NCI-H1436 (cell line): ENCODE measurements at regions not wholly inside any gene's neighbourhood (a gene's known extent, or its start where the extent isn't known, plus 50 kb on each side); places are given as distances from the start of the nearest gene placed in this dataset.
"Not testable (repeated sequence)": the region's sequence is repeated elsewhere in the genome, so short reads cannot be mapped to it uniquely, and the experiment has no call there.

Experiments
- DNase-seq: peaks from one replicate; lab custom pipeline; 2025; lab: John Stamatoyannopoulos, UW

DNA sequence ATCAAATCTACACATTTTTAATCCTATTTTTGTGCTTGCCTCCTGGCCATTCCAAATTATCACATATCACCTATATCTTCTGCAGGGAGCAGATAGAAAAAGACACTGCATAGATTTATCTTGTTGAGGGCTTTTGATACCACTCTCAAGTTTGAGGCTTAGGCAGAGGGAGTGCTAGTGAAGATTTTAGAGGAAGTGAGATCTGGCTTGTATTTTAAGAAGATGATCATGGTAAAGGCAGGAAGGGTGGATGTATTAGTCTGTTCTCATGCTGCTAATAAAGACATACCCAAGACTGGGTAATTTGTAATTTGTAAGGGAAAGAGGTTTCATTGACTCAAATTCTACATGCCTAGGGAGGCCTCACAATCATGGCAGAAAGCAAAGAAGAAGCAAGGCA, 220.9 kb upstream of the TUT7 start:
- DNase-seq, result no peak

DNA sequence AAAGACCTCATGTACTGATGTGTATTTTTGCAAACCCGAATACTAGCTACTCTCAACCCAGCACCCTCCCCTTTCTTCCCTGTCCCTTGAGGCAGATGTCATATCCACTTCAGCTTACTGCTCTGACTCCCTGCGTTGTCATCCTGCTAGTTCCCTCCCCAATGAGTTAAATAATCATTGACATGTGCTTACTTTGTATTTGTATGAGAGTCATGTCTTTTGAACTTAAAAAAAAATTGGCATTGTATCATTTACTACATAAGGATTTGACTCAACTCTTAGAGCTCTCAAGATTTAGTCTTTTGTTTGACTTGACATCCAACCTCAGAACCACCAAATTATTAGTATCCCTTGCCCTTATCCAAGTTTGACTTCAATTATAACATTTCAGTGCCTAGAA, 219.7 kb upstream of the TUT7 start:
- DNase-seq, result no peak

DNA sequence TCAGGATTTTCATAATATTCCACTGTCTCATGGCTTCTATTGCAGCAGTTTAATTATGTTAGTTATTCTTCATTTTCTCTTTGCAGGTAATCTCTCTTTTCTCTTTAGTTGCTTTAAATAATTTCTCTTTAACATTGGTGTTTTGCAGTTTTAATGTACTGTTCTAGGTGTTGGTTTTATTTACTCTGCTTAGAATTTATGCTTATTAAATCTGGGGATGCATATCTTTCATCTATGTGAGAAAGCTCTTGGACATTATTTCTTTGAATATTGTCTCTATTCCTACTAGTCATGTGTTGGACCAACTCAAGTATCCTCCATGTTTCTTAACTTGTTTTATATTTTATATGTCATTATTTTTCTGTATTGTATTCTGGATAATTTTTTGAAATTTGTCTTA, 218.7 kb upstream of the TUT7 start:
- no peak for DNase-seq

DNA sequence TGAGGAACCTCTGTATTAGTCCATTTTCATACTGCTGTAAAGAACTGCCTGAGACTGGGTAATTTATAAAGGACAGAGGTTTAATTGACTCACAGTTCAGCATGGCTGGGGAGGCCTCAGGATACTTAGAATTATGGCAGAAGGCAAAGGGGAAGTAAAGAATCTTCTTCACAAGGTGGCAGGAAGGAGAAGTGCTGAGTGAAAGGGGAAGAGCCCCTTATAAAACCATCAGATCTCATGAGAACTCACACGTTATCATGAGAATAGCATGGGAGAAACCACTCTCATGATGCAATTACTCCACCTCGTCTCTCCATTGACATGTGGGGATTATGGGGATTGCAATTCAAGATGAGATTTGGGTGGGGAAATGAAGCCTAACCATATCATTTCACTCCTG, 211.4 kb upstream of the TUT7 start:
- not testable (repeated sequence) for DNase-seq

DNA sequence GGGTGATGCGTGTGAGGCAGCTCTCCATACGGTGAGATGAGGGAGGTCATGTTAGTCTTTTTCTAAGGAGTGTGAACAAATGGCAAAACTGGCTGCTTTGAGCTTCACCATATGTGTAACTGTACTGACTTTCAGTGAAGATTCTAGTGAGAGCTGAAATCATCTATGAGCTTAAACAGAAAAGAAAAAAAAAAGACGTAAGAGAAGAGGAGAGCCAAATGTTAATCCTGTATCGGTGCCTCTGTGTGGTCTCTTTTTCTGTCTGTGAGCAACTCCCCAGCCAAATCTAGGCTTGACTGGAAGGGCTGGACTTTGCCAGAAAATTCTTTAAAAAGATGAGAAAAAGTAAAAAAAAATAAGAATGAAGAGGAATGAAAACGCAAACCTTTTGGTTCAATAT, 209.7 kb upstream of the TUT7 start:
- no peak for DNase-seq

DNA sequence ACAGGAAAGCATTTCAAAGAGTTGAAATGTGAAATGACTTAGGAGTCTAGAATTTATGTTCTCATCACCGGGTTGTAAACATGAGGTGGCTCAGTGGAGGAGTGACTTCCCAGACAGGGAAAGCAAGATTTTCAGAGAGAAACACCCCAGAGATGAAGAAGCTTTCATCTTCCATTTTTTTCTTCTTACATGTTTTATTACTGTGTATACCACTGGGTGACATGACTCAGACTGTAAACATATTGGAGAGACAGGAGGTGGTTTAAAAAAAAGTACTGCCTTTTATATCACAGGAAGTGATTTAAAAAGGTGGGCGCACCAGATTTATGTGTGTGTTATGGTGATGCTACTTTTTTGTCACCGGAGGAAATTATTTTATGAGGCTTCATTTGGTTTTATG, 209.1 kb upstream of the TUT7 start:
- no peak for DNase-seq

DNA sequence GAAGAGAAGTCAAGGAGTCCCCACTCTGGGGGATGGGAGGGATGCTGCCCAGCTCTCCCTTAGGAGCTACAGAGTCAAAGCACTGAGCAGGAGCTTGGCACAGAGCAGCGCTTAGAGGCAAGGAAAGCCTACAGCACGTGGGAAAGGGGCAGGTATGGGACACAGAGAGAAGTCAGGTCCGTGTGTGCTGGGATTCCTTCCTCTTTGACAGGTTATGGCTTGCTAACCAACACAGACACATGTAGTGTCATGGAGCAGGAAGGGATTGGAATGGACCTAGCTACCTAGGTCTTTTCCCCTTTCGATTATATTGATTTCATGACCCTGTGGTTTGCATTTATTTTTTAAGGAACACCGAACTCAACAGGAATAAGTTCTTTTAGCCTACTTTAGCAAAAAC, 208.5 kb upstream of the TUT7 start:
- no peak for DNase-seq

DNA sequence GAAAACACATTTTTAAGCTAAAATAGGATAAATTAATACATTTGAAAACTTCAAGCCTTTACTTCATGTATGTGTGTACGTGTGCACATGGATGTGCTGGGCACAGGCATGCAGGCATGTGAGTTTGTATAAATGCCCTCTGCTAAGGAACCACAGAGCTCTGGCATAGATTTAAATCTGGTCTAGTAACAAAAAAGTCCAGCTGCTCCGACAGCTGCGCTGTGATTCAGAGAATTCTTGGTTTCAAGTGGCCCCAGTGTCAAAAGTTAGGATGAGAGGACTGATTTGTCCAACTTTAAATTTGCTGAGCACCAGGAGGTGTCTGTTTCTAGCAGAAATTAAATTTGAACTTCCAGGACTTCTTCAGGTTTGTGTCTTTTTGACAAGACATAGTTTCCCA, 203.7 kb upstream of the TUT7 start:
- no peak for DNase-seq

DNA sequence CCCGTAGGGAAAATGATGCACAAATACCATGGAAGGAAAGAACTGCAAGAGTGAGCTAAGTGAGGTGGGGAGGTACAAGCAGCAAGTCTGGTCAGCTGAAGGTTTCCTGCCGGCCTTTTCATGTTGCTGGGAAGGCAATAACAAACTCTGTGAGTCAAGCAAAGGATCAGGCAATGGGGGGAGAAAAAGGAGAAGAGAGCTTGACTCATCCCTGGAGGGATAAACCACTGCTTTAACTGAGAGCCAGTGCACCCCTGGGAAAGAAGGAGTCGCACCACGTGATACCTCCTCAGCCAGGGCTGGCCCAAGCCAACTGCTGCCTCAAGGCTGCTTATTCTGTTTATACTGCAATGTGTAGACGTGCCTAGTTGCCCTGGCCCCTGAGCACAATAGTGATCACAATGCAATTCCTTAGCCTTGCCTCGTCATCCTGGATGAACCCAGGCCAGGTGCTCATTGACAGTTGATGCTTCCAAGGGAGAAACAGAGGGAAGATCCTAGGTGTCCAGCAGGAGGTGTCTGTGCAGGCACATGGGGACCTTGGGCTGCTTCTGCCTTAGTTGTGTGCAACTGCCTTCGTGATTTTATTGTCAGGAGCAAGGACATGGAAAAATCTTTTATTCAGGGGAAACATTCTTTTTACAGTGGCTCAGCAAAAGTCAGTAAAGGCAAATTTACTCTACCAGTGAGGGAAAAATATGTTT, 203.0 kb upstream of the TUT7 start:
- no peak for DNase-seq

DNA sequence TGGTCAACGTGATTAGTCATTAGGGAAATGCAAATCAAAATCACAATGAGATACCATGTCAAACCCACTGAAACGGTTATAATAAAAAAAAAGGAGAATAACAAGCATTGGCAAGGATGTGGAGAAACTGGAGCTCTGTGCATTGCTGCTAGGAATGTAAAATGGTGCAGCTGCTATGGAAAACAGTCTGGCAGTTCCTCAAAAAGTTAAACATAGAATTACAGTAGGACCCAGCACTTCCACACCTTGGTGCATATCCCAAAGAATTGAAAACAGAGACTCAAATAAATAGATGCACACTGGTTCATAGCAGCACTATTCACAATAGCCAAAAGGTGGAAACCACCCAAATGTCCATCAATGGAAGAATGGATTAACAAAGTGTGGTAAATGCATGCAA, 201.5 kb upstream of the TUT7 start:
- DNase-seq, result no peak

DNA sequence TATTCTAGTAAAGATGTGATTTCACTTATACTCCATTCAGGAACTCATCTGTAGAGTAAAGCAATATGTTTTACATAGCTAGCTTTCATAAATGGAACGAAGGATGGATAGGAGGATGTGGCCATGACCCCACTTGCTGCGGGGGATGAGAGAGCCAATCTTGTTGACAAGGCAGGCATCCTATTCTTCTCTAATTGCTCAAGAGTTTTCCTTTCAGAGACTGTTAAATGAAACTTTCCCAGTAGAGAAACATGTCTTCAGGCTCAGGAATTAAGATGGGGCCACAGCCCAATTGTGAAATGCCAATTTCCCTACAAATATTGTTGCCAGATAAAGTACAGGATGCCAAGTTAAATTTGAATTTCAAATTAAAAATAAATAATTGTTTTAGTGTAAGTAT, 196.2 kb upstream of the TUT7 start:
- DNase-seq, result no peak

DNA sequence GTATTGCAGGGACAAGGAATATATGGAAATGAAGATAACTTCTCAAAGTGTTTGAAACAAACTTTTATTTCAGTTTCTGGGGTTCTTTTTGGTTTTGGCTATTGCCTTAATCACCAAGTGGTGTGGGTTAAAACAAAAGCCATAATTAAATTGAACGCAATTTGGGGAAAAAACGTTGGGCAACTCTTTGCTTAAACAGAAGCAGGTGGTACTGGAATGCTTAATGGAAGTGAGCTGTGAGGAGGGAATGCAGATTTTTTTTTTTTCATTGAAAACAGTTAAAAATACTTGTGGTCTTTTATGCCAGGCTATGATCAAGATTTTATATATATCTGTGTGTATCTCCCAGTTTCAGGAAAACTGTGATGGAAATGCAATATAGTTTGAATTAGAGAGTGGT, 195.7 kb upstream of the TUT7 start:
- no peak for DNase-seq

DNA sequence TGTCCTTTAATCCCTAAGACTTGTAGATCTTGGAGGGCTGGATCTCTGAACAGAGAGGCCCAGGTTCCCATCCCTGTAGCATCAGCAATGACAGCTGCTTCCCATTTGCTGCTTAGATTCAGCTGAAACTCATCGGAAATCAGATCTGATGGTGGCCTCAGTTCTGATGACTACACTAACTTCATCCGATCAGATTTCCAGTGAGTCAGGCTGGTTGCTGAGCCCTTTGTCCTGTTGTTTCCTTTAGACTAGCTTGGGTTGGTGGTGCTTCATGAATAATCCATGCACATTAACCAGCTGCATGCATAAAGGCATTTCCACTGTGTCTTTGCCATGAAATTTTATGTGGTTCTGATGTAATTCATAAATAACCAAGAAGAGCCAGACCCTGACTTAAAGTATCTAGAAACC, 195.2 kb upstream of the TUT7 start:
- no peak for DNase-seq

DNA sequence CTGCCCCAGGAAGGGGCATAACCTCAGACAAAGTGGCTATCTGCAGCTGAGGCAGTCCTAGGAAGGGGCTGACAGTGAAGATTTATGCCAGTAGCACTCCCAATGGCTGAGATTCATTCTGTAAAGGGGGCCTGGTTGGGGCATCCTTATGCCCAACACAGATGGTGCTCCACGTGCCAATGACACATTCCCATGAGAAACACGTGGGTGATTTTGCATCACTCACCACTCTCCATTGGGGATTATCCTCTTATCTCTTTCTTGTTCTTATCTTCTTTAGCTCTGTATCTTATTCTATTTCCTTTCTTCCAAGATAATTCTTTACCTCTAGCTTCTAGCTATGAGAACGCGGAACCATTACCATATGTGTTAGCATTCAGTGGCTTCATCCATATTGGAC, 194.0 kb upstream of the TUT7 start:
- no peak for DNase-seq

DNA sequence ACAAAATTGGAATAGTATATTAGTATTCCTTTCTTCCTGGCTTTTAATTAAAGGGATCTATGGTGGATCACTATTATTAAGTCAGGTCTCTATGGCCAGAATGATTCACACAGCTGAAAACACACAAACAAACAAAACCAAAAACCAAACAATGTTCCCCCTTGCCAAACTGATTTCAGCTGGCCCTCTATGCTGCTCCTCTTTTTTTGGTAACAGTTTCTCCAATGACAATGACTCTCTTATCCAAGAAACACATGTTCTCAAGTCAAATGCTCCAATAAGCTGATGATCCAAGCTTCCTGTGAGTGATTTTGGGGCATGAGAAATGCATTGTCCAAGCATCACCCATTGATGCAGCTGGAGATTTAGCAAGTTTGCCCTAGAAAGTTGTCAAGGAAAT, 193.4 kb upstream of the TUT7 start:
- DNase-seq, result no peak

DNA sequence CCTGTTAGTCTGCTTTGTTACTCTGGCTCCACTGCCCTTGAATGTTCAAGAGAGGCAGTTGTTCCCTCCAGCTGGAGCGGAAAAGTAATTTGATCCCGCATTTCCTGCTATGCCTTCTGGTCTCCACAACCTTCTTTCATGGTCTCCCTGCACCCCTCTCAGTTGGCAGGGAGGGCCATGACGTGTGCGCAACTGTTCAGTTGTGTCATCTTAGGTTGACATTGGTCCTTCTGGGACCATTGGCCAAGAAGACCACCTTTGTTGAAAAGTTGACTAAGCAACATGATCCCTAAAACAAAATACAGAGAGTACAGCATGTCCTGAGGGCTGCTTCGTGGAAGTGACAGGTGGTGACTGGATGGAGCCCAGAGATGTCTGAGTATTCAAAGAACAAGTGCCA, 192.5 kb upstream of the TUT7 start:
- no peak for DNase-seq

DNA sequence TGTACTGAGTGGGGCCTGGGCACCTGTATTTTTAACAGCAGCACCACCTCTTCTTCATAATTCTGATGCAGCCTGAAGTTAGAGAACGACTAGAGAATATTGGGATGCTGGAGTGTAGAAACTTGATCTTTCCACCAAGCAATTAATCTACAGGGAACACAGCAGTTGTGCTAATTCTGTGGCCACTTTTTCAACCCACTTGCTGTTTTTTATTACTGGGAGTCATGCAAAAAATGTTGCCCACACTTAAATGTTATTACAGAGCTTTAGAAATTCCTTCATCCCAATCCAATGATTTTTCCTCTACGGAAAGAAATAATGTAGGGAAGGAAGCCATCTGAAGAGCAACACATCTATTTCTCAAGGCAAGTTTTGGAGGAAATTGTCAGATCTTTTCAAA, 190.9 kb upstream of the TUT7 start:
- no peak for DNase-seq

DNA sequence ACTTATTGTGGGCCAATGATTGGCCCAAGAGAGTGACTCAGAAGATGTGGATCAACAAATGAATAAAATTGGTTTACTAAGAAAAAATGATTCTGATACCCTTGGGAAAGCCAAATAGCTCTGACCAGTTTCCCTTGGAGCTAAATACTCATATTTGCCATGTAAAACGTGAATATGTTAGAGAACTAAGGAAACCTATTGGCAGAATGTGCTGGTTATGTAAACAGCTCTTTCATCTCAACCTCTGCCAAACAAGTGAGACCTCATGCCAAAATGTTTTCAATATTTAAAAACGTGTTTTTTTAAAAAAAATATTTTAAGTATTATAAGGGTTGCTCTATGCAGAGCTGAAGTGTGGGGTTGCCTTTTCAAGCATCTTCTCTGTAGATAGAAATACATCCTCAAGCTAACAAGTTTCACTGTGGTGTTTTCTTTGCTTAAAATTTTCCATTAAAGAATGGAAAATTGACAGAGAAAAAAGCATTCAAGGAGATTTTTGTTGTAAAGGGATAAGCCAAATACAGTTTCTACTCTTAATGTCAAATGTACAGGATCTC, 186.9 kb upstream of the TUT7 start:
- no peak for DNase-seq

DNA sequence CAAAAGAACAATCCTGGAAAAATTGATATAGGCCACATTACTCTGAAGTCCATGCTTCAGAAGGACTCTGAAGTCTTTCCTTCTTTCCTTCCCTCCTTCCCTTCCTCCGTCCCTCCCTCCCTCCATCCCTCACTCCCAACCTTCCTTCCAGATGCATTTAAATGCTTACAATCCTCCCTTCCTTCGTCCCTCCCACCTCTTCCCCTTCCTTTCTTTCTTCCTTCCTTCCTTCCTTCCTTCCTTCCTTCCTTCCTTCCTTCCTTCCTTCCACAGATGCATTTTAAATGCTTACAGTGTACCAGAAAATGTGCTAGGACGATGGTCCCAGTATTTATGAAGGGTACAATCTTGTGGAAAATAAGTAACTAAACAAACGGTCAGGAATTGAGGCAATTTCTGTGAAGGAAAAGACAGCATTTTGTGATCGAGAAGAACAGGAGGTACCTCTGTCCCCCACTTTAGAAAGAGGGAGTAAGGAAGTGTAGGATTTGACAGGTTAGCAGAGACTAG, 181.3 kb upstream of the TUT7 start:
- no peak for DNase-seq

DNA sequence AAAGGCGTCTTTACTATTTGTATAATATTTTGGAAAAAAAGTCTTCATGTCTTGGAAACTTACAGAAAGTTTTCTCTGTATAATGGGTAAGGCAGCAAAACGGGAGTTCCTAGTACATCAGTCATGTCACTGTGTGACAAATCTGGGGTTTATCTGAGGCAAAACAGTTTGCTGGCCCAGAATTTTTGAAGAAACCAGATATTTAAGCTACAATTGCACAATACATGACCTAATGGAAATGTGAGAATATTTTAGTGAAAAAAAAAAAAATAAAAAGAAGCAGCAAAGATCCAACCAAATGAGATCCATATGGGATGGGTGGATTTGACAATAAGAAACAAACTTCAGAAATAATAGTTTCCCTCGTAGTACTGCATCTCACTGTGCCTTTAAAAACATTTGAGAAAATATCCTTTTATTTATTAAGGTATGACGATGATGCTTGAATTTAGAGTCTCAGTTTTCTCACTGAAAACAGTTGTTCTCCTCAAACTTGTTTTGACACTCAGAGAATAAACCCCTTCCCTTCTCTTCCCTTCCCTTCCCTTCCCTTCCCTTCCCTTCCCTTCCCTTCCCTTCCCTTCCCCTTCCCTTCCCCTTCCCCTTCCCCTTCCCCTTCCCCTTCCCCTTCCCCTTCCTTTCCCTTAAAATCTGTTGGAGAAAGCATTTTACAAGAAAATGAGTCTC, 180.5 kb upstream of the TUT7 start:
- DNase-seq, result no peak

DNA sequence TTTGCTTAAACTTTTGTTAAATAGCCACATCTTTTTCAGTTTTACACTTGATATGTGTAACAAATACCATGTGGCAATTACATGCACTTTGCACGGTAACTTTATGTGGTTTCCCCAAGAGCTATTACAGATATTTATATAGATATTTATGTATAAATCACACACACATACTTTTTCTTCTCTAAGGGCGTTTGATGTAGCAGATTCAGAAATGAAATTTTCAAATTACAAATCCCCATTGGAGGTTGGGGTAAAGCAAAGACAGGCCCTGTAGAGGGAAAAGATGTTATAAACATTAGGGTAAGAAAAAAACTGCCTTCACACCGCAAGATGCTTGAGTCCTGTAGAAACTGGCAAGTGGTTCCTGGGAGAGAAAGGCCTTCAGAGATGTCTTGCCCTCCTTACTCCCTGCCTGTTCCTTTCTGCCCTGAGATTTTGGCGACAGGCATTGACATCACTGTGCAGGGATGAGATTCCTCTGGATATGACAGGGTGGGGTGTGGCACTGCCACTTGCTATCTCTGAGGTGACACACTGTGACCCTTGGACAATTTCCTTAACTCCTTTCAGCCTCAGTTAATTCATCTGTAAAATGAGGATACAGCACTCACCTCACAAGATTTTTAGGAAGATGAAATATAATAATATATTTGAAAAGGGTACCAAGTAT, 177.9 kb upstream of the TUT7 start:
- DNase-seq, result no peak

DNA sequence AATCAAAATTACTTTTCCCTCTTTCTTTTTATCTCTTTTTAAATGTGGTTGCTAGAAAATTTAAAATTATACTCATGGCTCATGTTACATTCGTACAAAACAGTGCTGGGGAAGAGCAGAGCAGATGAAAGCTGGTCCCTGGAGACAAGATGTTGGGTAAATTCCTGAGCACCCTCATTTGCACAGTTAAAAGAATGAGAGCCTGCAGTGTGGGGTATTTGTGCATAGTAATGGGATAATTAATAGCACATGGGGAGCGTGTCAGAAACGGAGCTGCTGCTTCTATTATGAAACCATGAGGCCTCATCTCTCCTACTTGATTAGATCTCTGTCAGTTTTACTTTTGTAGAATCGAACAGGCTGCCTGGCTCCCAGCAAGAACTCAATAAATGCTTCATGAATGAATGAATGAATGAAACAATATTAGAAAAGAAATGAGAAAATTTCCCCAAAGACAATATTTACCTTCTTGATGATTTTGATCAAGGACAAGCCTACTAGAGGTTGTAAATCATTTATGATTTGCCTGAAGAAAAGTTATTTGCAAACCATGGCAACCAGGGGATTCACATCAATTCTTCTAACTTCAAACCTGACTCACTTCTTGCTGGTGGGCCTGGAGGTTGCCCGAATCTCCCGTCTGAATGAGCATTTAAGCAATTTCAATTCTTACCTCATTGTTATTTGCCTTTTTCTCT, 177.2 kb upstream of the TUT7 start:
- no peak for DNase-seq
